ENCODE measurements at regions not wholly inside any gene's neighbourhood (a gene's known extent, or its start where the extent isn't known, plus 50 kb on each side); places are given as distances from the start of the nearest gene placed in this dataset.
"Not testable (repeated sequence)": the region's sequence is repeated elsewhere in the genome, so short reads cannot be mapped to it uniquely, and the experiment has no call there.

DNA sequence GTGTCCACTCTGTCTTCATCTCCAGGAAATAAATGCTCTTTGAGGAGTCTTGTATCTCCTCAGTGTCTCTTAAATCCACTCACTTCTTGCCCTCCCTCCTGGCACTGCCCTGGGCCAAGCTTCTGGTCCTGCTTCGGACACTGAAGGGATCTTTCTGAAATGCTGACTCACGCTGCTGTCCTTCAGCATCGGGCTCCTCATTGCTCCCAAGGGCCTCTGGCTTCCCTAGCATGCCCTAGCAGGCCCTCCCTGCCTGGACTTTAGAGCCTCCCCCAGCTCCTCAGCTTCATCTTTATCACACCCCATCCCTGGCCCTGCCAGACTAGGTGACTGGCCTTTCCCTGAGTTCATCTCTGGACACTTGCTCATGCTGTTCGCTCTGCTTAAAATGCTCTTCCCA, 96.6 kb downstream of the FOXD2 start:
- no peaks in the 10 kb centered on the region for H3K36me3 ChIP-seq (ENCODE audit: control insufficient read depth, insufficient read depth, low read length)
- no peak overlapping the region for H3K27ac ChIP-seq
- no peak overlapping the region for H3K4me2 ChIP-seq (ENCODE audit: low read length)
- H3K79me2 ChIP-seq, result no peaks in the 10 kb centered on the region
- H3K9me3 ChIP-seq (ENCODE audit: control insufficient read depth, low read length), result no peaks in the 10 kb centered on the region
- no peak overlapping the region for H3K9ac ChIP-seq
- no peaks in the 10 kb centered on the region for H3K27me3 ChIP-seq (ENCODE audit: control insufficient read depth, insufficient read depth, low read length)
- H3K4me3 ChIP-seq (ENCODE audit: low read depth, low read length), result no peak overlapping the region
- no peak for TF ChIP-seq CTCF (IDR thresholded peaks at IDR 0.05)
- H2AFZ ChIP-seq, result no peak overlapping the region
- H3K4me1 ChIP-seq, result no peaks in the 10 kb centered on the region

- Histone ChIP-seq H3K9me3 (ENCODE audit: control insufficient read depth, low read length) (no peaks in the 10 kb centered on the region), H3K27ac (no peak overlapping the region), H3K4me3 (ENCODE audit: low read depth, low read length) (no peak overlapping the region)
Measured at GRCh38 chr1:47536646-47537118, 98.8 kb downstream of the FOXD2 start.

GRCh38 chr1:47537268-47537667, 99.4 kb downstream of the FOXD2 start:
- Histone ChIP-seq H3K9me3 (ENCODE audit: control insufficient read depth, low read length) (no peaks in the 10 kb centered on the region), H3K9ac (no peak overlapping the region), H2AFZ (no peak overlapping the region), H3K27ac (no peak overlapping the region), H3K27me3 (ENCODE audit: control insufficient read depth, insufficient read depth, low read length) (no peaks in the 10 kb centered on the region), H3K4me3 (ENCODE audit: low read depth, low read length) (no peak overlapping the region), H3K4me1 (no peaks in the 10 kb centered on the region), H3K36me3 (ENCODE audit: control insufficient read depth, insufficient read depth, low read length) (no peaks in the 10 kb centered on the region), H3K4me2 (ENCODE audit: low read length) (no peak overlapping the region), H3K79me2 (no peaks in the 10 kb centered on the region)
- no peak for TF ChIP-seq CTCF (IDR thresholded peaks at IDR 0.05)

More at GRCh38 chr1:47536646-47537118, 98.8 kb downstream of the FOXD2 start:
- Histone ChIP-seq H3K9ac (no peak overlapping the region), H3K79me2 (no peaks in the 10 kb centered on the region), H2AFZ (no peak overlapping the region), H3K36me3 (ENCODE audit: control insufficient read depth, insufficient read depth, low read length) (no peaks in the 10 kb centered on the region), H3K27me3 (ENCODE audit: control insufficient read depth, insufficient read depth, low read length) (no peaks in the 10 kb centered on the region), H3K4me1 (no peaks in the 10 kb centered on the region), H3K4me2 (ENCODE audit: low read length) (no peak overlapping the region)
- no peak for TF ChIP-seq CTCF (IDR thresholded peaks at IDR 0.05)

GRCh38 chr1:47537966-47538365, 100.1 kb downstream of the FOXD2 start:
- Histone ChIP-seq H3K27ac (no peak overlapping the region), H3K79me2 (no peaks in the 10 kb centered on the region), H3K9me3 (ENCODE audit: control insufficient read depth, low read length) (no peaks in the 10 kb centered on the region), H3K36me3 (ENCODE audit: control insufficient read depth, insufficient read depth, low read length) (no peaks in the 10 kb centered on the region), H2AFZ (no peak overlapping the region), H3K4me1 (no peaks in the 10 kb centered on the region), H3K4me2 (ENCODE audit: low read length) (no peak overlapping the region), H3K9ac (no peak overlapping the region), H3K27me3 (ENCODE audit: control insufficient read depth, insufficient read depth, low read length) (no peaks in the 10 kb centered on the region), H3K4me3 (ENCODE audit: low read depth, low read length) (no peak overlapping the region)
- TF ChIP-seq CTCF (IDR thresholded peaks at IDR 0.05), result no peak

DNA sequence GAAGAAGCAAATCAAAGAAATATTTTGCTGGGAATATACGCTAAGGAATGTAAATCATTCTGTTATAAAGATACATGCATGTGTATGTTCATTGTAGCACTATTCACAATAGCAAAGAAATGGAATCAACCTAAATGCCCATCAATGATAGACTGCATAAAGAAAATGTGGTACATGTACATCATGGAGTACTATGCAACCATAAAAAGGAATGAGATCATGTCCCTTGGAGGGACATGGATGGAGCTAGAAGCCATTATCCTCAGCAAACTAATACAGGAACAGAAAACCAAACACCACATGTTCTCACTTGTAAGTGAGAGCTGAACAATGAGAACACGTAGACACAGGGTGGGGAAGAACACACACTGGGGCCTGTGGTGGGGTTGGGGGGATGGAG, 100.7 kb downstream of the FOXD2 start:
- H3K36me3 ChIP-seq (ENCODE audit: control insufficient read depth, insufficient read depth, low read length); H3K27me3 ChIP-seq (ENCODE audit: control insufficient read depth, insufficient read depth, low read length); H3K4me3 ChIP-seq (ENCODE audit: low read depth, low read length); H3K4me1 ChIP-seq; H3K79me2 ChIP-seq; H3K9ac ChIP-seq; H3K4me2 ChIP-seq (ENCODE audit: low read length); H2AFZ ChIP-seq; H3K27ac ChIP-seq; H3K9me3 ChIP-seq (ENCODE audit: control insufficient read depth, low read length): not testable (repeated sequence)

GRCh38 chr1:47541705-47542104, 103.9 kb downstream of the FOXD2 start:
- not testable (repeated sequence) for H3K79me2 ChIP-seq; H3K27ac ChIP-seq; H3K9ac ChIP-seq; H3K4me1 ChIP-seq; H2AFZ ChIP-seq; H3K9me3 ChIP-seq (ENCODE audit: control insufficient read depth, low read length); H3K27me3 ChIP-seq (ENCODE audit: control insufficient read depth, insufficient read depth, low read length); H3K4me3 ChIP-seq (ENCODE audit: low read depth, low read length); H3K4me2 ChIP-seq (ENCODE audit: low read length); H3K36me3 ChIP-seq (ENCODE audit: control insufficient read depth, insufficient read depth, low read length)

DNA sequence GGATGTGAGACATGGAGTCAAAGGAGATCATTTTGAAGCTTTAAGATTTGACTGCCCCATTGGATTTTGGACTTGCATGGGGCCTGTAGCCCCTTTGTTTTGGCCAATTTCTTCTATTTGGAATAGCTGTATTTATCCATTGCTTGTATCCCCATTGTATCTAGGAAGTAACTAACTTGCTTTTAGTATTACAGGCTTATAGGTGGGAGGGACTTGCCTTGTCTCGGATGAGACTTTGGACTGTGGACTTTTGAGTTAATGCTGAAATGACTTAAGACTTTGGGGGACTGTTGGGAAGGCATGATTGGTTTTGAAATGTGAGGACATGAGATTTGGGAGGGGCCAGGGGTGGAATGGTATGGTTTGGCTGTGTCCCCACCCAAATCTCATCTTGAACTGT, 105.2 kb downstream of the FOXD2 start:
- H3K79me2 ChIP-seq; H3K4me2 ChIP-seq (ENCODE audit: low read length); H3K27me3 ChIP-seq (ENCODE audit: control insufficient read depth, insufficient read depth, low read length); H3K9ac ChIP-seq; H2AFZ ChIP-seq; H3K9me3 ChIP-seq (ENCODE audit: control insufficient read depth, low read length); H3K4me3 ChIP-seq (ENCODE audit: low read depth, low read length); H3K36me3 ChIP-seq (ENCODE audit: control insufficient read depth, insufficient read depth, low read length); H3K27ac ChIP-seq; H3K4me1 ChIP-seq: not testable (repeated sequence)
